GM18907 (cell line): ENCODE measurements at regions not wholly inside any gene's neighbourhood (a gene's known extent, or its start where the extent isn't known, plus 50 kb on each side); places are given as distances from the start of the nearest gene placed in this dataset.
"Not testable (repeated sequence)": the region's sequence is repeated elsewhere in the genome, so short reads cannot be mapped to it uniquely, and the experiment has no call there.

Experiments
- ATAC-seq: cut with Tn5 transposase; IDR thresholded peaks from one replicate; pipeline ENCODE4 v1.9.1; 2021; ENCODE audit warnings: mild to moderate bottlenecking, moderate library complexity; ENCODE audit not compliant: unreplicated experiment

GRCh38 chr13:88806438-88806837 lies 1135.3 kb downstream of the SLITRK5 start:
- no peak for ATAC-seq

DNA sequence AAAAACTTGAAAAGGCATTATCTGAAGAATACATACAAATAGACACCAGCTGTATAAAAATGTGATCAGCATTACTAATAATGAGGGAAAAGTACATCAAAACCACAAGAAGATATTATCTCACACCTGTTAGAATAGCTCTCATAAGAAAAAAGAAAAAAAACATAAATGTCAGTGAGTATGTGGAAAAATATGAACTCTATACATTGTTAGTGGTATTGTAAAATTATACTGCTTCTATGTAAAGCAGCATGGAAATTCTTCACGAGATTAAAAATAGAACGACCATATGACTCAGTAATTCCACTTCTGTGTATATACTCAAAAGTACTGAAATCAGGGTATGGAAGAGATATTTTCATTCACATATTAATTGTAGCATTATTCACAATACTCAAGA lies 1146.4 kb downstream of the SLITRK5 start:
- ATAC-seq, result no peak

DNA sequence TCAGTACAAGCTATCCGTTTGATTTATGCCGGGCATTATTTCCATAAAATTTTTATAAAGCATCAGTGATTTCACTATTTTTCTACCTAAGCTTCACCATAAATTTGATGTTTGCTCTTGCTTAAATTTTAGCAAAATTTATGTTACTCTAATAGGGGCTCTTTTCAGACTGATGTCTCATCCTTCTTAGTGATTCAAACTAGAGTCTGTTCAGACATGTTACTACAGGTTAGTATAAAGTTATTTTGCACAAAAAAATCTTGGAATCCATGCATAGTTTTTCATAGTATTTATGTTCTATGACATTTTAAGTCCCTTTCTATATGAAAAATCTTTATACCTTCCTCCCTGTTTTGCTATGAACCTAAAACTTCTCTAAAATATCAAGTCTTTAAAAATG lies 1151.9 kb downstream of the SLITRK5 start:
- no peak for ATAC-seq

GRCh38 chr13:88824218-88824617 lies 1153.0 kb downstream of the SLITRK5 start:
- ATAC-seq, result no peak

- ATAC-seq, result no peak
Observed at GRCh38 chr13:88840085-88840484, 1168.9 kb downstream of the SLITRK5 start.

- not testable (repeated sequence) for ATAC-seq
Observed at GRCh38 chr13:88852293-88852692, 1181.1 kb downstream of the SLITRK5 start.

DNA sequence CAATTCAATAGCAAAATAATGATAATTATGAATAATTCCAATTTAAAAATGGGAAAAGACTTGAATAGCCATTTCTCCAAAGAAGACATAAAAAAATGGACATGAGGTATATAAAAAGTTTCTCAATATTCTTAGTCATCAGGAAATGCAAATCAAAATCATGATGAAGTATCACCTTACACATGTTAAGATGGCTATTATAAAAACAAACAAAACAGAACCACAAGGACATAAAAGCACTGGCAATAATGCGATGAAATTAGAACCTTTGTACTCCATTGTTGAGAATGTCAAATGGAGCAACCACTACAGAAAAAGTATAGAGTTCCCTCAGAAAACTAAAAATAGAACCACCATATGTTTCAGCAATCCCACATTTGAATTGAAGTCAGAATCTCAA lies 1186.1 kb downstream of the SLITRK5 start:
- no peak for ATAC-seq

DNA sequence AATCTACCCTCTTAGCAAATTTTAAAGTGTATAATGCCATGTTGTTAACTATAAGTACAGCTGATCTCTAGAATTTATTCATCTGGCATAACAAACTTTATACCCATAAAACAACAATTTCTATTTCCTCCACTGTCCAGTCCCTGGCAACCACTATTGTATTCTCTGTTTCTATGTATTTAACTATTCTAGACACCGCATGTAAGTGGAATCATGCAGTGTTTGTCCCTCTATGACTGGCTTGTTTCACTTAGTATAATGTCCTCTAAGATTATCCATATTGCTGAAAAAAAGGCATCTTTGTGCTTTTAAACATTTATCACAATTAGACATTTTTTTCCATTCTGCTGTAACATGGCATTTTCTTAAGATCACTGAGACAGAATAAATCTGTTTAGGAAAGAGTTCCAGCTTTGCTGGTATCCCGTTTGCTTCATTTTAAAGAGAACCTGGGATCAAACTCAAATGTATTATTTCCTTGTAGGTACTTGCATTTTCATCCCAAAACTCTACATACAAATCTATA lies 1191.0 kb downstream of the SLITRK5 start:
- ATAC-seq, result no peak

GRCh38 chr13:88863116-88863515 lies 1191.9 kb downstream of the SLITRK5 start:
- ATAC-seq, result no peak

- no peak for ATAC-seq
Observed at GRCh38 chr13:88866195-88866594, 1195.0 kb downstream of the SLITRK5 start.

GRCh38 chr13:88883741-88884140 lies 1212.6 kb downstream of the SLITRK5 start:
- ATAC-seq, result no peak

DNA sequence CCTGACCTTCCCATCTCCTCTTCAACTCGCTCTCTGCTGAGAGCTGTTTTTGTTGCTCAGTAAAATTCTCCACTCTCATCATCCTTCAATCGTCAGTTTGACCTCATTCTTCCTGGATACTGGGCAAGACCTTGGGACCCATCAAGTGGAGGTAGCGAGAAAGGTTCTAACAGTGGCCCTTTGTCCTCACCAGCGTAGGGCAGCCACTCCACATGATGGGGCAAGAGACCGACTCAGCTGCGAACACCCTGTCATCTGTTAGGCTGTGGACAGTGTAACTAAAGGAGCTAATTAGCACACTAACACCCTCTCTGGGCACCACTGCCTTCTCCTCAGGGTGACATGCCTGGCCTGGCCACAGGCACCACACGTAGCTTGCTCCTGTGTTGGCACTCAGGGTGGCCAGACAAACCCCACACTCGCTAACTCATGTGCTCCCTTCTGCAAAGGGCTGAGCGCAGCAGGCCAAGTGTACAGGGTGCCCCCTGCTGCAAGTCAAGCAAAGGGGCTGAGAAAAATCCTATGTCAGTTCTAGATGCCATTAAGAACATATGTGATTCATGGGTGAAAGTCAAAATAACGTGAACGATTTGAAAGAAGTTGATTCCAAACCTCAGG lies 1216.0 kb downstream of the SLITRK5 start:
- no peak for ATAC-seq

- ATAC-seq, result no peak
Observed at GRCh38 chr13:88895261-88895941, 1224.2 kb downstream of the SLITRK5 start.

- ATAC-seq, result no peak
Observed at GRCh38 chr13:88896466-88896865, 1225.3 kb downstream of the SLITRK5 start.

DNA sequence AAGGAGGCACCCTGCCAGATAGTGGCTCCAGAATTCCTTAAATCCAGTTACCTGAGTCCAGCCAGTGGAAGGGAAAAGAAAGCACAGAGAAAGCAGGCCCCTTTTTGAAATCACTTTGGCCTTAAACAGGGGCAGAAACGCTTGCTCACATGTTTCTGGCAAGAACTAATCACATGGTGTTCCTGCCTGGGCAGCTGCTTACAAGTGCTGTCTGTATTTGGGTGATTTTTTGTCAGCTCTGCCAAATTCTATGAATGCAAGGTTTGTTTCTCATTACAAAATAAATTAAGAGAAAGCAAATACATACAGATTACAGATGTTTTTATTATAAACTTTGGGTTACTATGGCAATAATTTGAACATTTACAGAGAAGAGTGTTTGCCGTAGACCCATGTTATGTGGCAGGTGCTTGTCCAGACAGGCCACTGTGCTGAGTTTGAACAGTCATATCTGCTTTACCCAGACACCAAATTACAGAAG lies 1237.8 kb downstream of the SLITRK5 start:
- no peak for ATAC-seq

- peak; percentile 88 for ATAC-seq
Observed at GRCh38 chr13:88919970-88920628, 1248.9 kb downstream of the SLITRK5 start.

DNA sequence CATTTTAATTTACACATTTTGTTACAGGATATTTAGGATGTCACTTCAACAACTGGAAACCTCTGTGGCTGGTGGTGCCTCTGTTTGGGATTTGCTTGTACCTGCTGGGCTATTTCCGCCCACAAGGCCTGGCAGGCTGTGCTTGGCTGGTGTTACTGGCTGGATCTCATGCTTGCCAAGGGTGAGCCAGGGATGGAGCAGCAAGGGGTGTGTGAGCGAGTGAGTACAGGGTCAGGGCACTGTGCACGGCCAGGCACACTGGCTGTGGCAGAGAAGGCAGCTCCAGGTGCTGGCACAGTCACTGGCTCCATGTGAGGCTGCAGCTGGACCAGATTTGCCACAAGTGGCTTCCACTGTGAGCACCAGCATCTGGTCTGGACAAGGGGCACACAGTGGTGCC lies 1254.8 kb downstream of the SLITRK5 start:
- no peak for ATAC-seq

DNA sequence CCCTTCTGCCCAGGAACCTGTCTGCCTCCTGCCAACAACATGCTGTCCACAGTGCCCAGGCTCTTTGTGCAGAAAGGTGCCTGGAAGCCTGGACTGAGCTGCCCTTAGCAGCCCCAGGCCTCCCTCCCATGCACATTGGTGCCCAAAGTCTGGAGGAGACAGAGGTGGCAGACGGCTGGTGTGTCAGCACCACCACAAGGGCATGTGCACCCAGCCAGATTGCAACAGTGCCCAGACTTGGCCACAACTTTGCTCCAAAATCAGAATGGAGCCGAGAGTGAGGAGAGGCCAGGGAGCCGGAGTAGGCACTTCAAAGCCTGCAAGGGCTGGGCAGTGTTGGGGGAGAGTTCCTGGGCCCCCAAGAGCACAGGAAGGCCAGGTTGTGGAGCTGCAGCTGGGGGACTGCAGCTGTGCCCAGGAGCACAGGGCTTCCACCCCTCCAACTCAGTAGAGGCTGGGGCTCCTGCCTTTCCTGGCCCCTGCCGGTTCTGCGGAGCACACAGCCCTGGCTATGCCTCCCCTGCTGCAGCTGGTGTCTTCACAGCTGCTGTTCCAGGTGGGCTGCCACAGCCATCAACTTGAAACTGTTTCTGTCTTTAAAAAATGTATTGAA lies 1255.8 kb downstream of the SLITRK5 start:
- ATAC-seq, result no peak

GRCh38 chr13:88932950-88933349 lies 1261.8 kb downstream of the SLITRK5 start:
- ATAC-seq, result no peak

DNA sequence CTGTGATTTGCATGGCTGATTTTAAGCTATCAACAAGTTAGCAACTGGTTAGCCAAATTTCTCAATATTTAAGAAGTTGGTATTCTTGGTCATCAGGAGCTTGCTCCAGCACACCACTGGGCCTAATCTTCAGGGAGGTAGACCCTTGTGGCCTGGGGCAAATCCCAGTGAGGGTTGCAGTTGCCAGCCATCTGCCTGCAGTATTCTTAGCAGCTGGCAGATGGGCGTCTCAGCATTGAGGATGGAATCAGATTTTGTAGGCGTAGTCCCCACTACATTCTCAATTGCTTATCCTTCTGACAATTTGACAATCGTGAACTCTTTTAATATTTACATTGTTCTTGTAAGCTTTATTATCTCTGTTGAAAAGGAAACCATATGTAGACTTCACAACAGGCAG lies 1266.2 kb downstream of the SLITRK5 start:
- ATAC-seq, result no peak

GRCh38 chr13:88945793-88946192 lies 1274.6 kb downstream of the SLITRK5 start:
- ATAC-seq, result no peak
